ENCODE measurements at regions not wholly inside any gene's neighbourhood (a gene's known extent, or its start where the extent isn't known, plus 50 kb on each side); places are given as distances from the start of the nearest gene placed in this dataset.

GRCh38 chr4:24234288-24234848, 344.5 kb upstream of the PPARGC1A start:
- TF ChIP-seq EZH2phosphoT487 (IDR thresholded peaks at IDR 0.05) (no peak), CTCF (IDR thresholded peaks at IDR 0.05) (no peak)

Measured in neural progenitor cell (in vitro differentiated cells).